Prostate gland (tissue), 2 donors: ENCODE measurements at regions not wholly inside any gene's neighbourhood (a gene's known extent, or its start where the extent isn't known, plus 50 kb on each side); places are given as distances from the start of the nearest gene placed in this dataset.

ENCODE experiments used
- CTCF ChIP-seq, 4 experiments: fragments of 200-600 bp in 2 of 4; fragments of 450-650 bp in 2 of 4; sonication (generic) in 2 of 4; IDR thresholded peaks; 1 replicate in 3 of 4; 2 replicates in 1 of 4; pipeline ENCODE4 v1.5.1; 2016 to 2019; ENCODE audit warnings: antibody characterized with exemption in 4 of 4, mild to moderate bottlenecking in 2 of 4, moderate library complexity in 2 of 4
- POLR2A ChIP-seq: fragments of 450-650 bp; IDR thresholded peaks from one replicate; pipeline ENCODE4 v1.6.1; 2016; ENCODE audit warnings: antibody characterized with exemption, mild to moderate bottlenecking
- POLR2AphosphoS5 ChIP-seq: sonication (generic); formaldehyde crosslinking; IDR thresholded peaks from one replicate; pipeline ENCODE4 v1.6.1; 2017; ENCODE audit warnings: antibody characterized with exemption

- no peak for TF ChIP-seq POLR2A
- no peak for TF ChIP-seq CTCF (IDR thresholded peaks at IDR 0.05)
- TF ChIP-seq POLR2AphosphoS5: no peak
Measured at GRCh38 chr1:213864091-213864490, 123.7 kb upstream of the PROX1 start.
